NB4 (cell line): ENCODE measurements at regions not wholly inside any gene's neighbourhood (a gene's known extent, or its start where the extent isn't known, plus 50 kb on each side); places are given as distances from the start of the nearest gene placed in this dataset.

ENCODE experiments used
- DNase-seq: peaks from one replicate; pipeline ENCODE4 v3.0.0; 2010; ENCODE audit warnings: low read depth
- H3K4me3 ChIP-seq: one replicate; pipeline ENCODE4 v1.5.1; 2011; ENCODE audit warnings: mild to moderate bottlenecking, low read depth, low read length, moderate library complexity
- CTCF ChIP-seq: IDR thresholded peaks from one replicate; pipeline ENCODE4 v1.5.1; 2012; ENCODE audit warnings: low read depth, low read length
- MAX ChIP-seq: IDR thresholded peaks from 2 replicates; pipeline ENCODE4 v1.6.1; 2011; ENCODE audit warnings: low read depth, low read length
- MYC ChIP-seq: IDR thresholded peaks from 2 replicates; pipeline ENCODE4 v1.6.1; 2011; ENCODE audit warnings: low read depth, low read length
- POLR2A ChIP-seq: IDR thresholded peaks from 2 replicates; pipeline ENCODE4 v1.6.1; 2011; ENCODE audit warnings: mild to moderate bottlenecking; ENCODE audit not compliant: insufficient read length; ENCODE audit errors: extremely low read depth

- DNase-seq, result no peak
- TF ChIP-seq CTCF, result no peak
- TF ChIP-seq MYC, result 0 out of 2 replicates have a peak, but pooled peaks have one; percentile 8
- TF ChIP-seq POLR2A, result no peak
- TF ChIP-seq MAX, result peak; percentile 61
- H3K4me3 ChIP-seq, result no peak overlapping the region
Observed at GRCh38 chr12:27193854-27194544, 50.1 kb upstream of the STK38L start.
